ENCODE measurements at regions not wholly inside any gene's neighbourhood (a gene's known extent, or its start where the extent isn't known, plus 50 kb on each side); places are given as distances from the start of the nearest gene placed in this dataset.

- DNase-seq, result no peak
Measured at GRCh38 chr5:38207343-38207742, 51.0 kb upstream of the EGFLAM start.

- no peak for DNase-seq
Measured at GRCh38 chr5:38202741-38203140, 55.6 kb upstream of the EGFLAM start.

- no peak for DNase-seq
Measured at GRCh38 chr5:38200872-38201557, 57.3 kb upstream of the EGFLAM start.

GRCh38 chr5:38197118-38197517 lies 61.2 kb upstream of the EGFLAM start:
- no peak for DNase-seq

GRCh38 chr5:38193015-38193581 lies 65.3 kb upstream of the EGFLAM start:
- peak; percentile 22 for DNase-seq

GRCh38 chr5:38191693-38192092 lies 66.7 kb upstream of the EGFLAM start:
- DNase-seq, result no peak

- DNase-seq, result no peak
Measured at GRCh38 chr5:38190111-38190510, 68.2 kb upstream of the EGFLAM start.

GRCh38 chr5:38189081-38189504 lies 69.3 kb upstream of the EGFLAM start:
- DNase-seq, result no peak

- no peak for DNase-seq
Measured at GRCh38 chr5:38188591-38188990, 69.8 kb upstream of the EGFLAM start.

GRCh38 chr5:38187532-38187931 lies 70.8 kb upstream of the EGFLAM start:
- no peak for DNase-seq

- DNase-seq, result no peak
Measured at GRCh38 chr5:38184627-38185026, 73.7 kb upstream of the EGFLAM start.

- no peak for DNase-seq
Measured at GRCh38 chr5:38182991-38183390, 75.4 kb upstream of the EGFLAM start.

GRCh38 chr5:38168029-38168428 lies 90.3 kb upstream of the EGFLAM start:
- no peak for DNase-seq

- no peak for DNase-seq
Measured at GRCh38 chr5:38167562-38167996, 90.8 kb upstream of the EGFLAM start.

- DNase-seq, result no peak
Measured at GRCh38 chr5:38166832-38167231, 91.5 kb upstream of the EGFLAM start.

- no peak for DNase-seq
Measured at GRCh38 chr5:38165435-38165834, 92.9 kb upstream of the EGFLAM start.

GRCh38 chr5:38164776-38165399 lies 93.5 kb upstream of the EGFLAM start:
- no peak for DNase-seq

GRCh38 chr5:38163636-38164237 lies 94.6 kb upstream of the EGFLAM start:
- DNase-seq, result no peak

- no peak for DNase-seq
Measured at GRCh38 chr5:38162625-38163024, 95.7 kb upstream of the EGFLAM start.

GRCh38 chr5:38157024-38157423 lies 101.3 kb upstream of the EGFLAM start:
- no peak for DNase-seq

- no peak for DNase-seq
Measured at GRCh38 chr5:38154615-38155204, 103.6 kb upstream of the EGFLAM start.

GRCh38 chr5:38151878-38152277 lies 106.5 kb upstream of the EGFLAM start:
- DNase-seq, result no peak

- no peak for DNase-seq
Measured at GRCh38 chr5:38149815-38150195, 108.6 kb upstream of the EGFLAM start.

All from stimulated activated naive CD4-positive, alpha-beta T cell treated with Interleukin-2 at 50 U/mL for 16 hours (primary cell).